H54 (cell line): ENCODE measurements at regions not wholly inside any gene's neighbourhood (a gene's known extent, or its start where the extent isn't known, plus 50 kb on each side); places are given as distances from the start of the nearest gene placed in this dataset.

Source experiments
- DNase-seq: peaks from one replicate; pipeline ENCODE4 v3.0.0; 2011; ENCODE audit warnings: low spot score, mixed read lengths; ENCODE audit not compliant: insufficient read length
- FAIRE-seq: peaks from 3 replicates; lab custom pipeline; 2011; peaks lifted over from hg19 to GRCh38; lab: Jason Lieb, UNC
- POLR2A ChIP-seq: IDR thresholded peaks from 2 replicates; pipeline ENCODE4 v1.6.1; 2011; ENCODE audit warnings: low read depth, mild to moderate bottlenecking, low read length

DNA sequence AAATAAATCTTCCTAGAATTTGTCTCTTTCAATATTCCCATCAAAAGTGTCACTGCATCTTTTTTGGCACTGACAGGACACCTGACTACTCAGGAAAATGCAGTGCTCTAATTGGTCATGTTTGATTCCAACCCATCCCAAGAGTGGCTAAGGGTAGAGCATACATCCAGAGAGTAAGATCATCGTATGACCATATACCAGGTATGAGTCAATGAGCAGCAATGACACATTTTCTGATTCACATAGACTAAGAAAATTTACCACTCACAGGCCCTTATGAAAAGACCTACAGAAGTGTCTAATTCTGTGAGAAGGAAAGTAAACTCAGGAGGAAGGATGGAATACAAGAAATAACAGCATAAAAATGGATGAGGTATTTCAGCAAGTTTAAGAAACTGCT is 434.2 kb downstream of the ZIC1 start:
- FAIRE-seq (peak; percentile 61), DNase-seq (no peak)
- no peak for TF ChIP-seq POLR2A

DNA sequence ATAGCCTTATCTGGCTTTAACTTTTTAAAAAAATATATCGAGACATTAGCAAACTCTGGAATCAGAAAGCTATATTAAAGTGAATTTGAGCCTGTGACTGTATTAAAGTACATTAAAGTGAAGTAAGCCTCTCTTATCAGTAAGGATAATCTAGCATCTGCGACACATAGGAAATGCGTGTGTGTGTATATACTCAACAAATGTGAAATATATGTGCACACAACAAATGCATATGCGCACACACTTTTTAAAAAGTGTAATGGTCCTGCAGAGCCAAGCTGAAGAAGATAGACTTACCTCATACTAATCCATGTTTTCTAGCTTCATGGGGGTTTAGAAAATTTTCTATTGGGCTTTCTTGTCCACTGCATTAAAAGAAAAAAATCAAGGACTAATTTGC is 437.1 kb downstream of the ZIC1 start:
- DNase-seq (no peak), FAIRE-seq (no peak)
- TF ChIP-seq POLR2A, result no peak

DNA sequence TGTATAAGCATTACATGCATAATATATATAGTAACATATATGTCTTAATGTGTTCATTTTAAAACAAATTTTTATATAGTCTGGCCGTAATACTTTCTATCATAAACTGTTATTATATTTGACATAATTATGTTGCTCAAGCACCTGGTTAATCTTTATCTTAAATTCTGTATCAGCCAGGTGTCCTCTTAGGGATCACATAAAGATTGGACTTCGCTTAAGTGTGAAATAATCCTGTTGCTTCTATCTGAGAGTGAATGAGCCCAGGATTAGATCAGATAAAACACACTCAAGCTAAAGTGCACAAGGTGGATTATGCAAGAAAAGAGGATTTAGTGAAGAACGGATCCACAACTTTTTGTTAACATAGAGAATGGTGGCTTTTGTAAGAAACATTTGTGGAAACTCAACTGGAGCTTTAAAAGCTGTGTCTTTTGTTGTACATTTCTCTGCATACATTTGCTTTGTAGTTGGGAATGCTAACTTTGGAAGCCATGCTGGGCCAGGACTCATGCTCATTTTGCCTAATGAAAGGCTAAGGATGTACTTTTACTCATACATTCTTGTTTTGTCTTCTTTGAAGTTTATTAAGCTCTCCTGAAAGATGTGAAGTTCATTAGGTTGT is 437.8 kb downstream of the ZIC1 start:
- FAIRE-seq (no peak), DNase-seq (no peak)
- no peak for TF ChIP-seq POLR2A

DNA sequence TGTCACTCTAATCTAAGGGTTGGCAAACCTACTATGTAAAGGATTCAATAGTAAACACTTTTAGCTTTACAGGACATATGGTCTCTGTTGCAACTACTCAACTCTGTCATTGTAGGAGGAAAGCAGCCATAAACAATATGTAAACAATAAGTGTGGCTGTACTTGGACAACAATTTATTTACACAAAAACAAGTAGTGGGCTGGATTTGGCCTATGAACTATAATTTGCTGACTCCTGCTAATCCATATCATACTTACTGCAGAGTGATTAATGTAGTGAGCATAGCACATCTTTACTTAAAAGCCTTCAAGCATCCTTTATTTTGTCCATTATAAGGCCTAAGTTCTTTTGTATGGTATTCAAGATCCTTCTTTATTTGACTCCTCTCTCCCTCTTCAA is 441.9 kb downstream of the ZIC1 start:
- TF ChIP-seq POLR2A, result no peak
- DNase-seq (no peak), FAIRE-seq (no peak)

DNA sequence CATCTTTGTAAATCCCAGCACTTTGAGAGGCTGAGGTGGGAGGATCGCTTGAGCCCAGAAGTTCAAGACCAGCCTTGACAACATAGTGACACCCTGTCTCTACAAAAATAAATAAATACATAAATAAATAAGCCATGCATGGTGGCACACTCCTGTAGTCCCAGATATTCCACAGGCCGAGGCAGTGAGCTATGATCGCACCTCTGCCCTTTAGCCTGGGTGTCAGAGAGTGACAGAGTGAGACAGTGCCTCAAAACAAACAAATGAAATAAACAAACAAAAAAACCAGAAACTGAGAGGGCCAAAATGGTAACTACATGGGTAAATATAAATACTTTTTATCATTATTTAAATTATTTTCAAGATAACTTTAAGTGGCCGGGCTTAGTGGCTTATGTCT is 445.4 kb downstream of the ZIC1 start:
- DNase-seq, result no peak
- TF ChIP-seq POLR2A, result no peak
- no peak for FAIRE-seq

DNA sequence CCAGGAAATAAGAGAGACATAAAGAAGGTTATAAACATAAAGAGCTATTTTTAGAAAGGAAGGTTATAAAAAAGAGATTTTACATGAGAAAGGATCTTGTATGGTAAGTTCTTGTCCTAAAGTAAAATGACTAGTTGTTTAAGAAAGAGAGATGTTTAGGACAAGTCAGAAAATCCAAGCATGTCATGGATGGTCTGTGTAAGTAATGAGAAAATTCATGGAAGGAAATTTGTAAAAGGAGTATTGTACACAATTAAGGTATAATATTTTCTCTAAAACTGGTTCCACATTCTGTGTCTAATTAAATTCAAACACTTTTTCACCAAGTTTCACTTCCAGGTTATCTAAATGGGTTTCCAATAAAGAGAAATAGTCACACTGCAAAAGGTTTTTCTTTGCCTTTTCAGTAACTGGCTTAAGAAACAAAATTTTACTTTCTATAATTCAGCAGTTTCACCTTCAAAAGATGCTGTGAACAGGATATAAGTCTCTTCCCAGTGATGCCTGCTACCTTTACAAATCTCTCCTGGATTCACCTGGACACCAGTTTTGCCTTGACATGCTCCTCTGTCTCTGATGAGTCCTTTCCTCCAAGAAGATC is 455.7 kb downstream of the ZIC1 start:
- DNase-seq (no peak), FAIRE-seq (no peak)
- TF ChIP-seq POLR2A, result no peak

DNA sequence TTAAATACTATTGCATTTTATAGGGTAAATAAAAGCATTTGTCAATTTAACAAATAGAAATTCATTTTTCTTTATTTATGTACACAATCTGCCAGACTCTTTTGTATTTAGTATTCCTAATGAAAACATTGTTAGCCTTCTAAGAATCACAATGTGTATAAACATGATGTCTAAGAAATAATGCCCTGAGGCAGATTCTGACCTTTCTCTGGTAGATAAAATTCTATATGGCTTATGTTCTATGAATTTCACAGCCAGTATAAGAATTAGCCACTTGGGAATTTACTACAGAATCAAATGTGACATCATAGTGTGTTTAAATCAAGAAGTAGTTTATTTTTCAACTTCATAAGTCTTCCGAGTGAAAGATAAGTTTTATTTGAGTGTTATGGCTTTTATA is 457.4 kb downstream of the ZIC1 start:
- FAIRE-seq (no peak), DNase-seq (no peak)
- TF ChIP-seq POLR2A, result no peak

DNA sequence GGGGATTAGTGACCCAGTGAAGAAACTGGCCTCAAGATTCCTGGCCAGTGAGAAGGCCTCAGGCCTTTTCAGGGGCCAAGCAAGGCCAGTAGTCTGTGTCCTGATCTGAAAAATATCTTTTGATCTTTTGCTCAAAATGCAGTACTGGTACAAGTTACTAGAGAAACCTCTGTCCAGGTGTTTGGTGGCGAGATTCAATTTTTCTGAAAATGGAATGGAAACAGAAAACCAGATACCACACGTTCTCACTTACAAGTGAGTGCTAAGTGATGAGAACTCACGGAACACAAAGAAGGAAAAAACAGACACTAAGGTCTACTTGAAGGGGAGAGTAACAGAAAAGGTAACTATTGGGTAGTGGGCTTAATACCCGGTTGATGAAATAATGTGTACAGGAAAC is 463.4 kb downstream of the ZIC1 start:
- DNase-seq (no peak), FAIRE-seq (no peak)
- no peak for TF ChIP-seq POLR2A

DNA sequence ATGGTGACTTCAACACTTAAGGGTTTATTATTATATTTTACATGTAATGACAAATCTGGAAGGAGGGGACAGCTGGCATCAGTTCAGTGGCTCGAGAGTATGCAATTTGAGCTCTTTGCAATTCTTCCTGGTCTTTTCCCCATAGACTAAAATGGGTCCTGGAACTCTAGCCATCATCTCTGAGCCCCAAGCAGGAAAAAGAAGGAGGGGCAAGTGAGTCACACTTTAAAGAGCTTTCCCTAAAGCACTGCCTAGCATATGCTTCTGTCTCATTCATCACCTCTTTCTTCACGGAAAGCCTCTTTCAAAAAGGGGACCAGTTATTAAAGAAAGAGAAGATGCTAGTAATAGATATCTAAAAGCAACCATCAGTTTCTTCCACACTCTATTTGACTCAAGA is 466.3 kb downstream of the ZIC1 start:
- DNase-seq (no peak), FAIRE-seq (no peak)
- no peak for TF ChIP-seq POLR2A

DNA sequence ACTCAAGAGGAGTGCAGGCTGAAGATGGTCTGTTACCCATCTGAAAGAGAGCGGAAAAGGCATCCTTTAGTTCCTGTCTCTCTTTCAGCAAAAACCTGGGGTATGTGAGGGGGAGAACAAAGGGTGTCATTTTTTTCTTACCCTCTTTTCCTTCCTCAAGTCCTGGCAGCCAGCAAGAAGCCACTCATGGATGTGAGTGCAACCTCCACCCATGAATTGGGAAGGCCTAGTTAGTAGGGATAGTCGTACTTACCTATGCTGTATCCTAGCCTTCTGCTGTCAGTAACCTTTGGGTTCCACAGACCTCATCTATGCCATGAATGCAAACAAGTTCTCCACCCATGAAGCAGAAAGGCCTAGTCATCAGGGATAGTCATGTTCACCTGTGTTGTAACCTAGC is 472.8 kb downstream of the ZIC1 start:
- TF ChIP-seq POLR2A, result no peak
- FAIRE-seq, result no peak
- no peak for DNase-seq

DNA sequence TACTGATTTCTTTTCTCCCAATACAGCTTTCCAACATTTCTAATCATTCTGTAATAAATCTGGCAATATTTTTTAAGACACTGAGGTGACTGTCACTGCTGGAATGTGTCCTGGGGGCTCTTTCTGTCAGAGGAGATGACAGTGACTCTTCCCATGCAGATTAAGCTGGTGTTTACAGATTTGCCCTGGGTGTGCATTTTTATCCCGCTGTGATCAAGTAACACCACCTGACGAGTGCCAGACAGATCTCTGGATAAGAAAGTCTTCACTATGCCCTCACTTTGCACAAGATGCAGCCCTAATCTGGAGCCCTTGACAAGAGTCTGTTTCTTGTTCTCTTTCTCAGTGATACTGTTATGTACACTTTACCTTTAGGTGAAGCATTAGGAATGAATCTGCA is 477.7 kb downstream of the ZIC1 start:
- no peak for TF ChIP-seq POLR2A
- DNase-seq (no peak), FAIRE-seq (no peak)

DNA sequence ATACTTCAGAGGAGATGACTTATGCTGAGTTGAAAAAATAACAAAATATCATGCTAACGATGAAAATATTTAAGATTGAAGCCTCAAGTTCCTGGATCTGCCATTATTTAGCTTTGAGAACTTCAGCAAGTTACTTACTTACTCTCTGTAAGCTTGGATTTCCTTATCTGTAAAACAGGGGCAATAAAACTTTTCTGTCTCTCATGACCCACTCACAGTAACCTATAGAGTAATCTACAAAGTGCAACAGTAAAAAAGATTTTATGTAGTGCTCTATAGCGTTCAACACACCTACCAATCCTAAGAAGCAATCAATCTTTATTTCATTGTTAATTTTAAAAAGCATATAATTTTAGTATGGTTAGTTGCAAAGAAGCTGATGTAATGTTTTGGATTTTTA is 478.6 kb downstream of the ZIC1 start:
- no peak for TF ChIP-seq POLR2A
- no peak for DNase-seq
- no peak for FAIRE-seq

DNA sequence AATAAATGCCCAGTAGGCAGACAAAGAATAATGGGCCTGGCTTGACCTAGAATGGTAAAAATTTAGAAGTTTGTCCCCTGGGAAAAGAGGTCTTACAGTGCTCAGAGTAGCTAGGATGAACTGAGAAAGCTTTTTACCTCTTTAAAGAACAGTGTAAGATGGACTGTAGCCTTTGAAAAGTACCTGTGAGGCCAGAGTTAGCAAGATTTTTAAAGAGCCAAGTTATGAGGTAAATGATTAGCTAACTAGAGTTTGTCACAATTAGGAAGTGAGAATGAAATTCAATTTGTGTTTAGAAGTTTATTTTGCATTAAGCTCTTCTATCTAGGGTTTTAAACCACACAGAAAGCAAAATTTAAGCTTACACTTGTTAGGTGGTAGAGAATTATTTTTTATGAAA is 480.9 kb downstream of the ZIC1 start:
- FAIRE-seq (no peak), DNase-seq (no peak)
- no peak for TF ChIP-seq POLR2A

DNA sequence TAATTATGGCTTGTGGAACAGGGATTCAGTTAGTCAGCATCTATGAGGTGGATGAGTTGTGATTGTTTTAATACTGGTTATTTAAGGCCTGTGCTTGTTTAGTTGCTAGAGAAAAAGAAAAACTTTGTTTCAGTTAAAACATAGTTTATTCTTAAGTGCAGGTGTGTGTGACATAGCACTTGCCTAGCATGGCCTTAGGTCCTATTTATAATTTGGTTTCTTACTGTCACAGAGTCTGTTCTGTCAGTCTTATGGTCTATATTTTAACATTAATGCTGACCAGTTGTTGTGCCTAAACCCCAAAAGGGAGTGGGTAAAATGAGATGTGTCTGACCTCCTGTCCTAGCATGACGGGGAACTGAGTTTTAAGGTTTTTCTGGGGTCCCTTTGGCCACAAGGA is 486.3 kb downstream of the ZIC1 start:
- no peak for FAIRE-seq
- TF ChIP-seq POLR2A, result no peak
- DNase-seq, result no peak

DNA sequence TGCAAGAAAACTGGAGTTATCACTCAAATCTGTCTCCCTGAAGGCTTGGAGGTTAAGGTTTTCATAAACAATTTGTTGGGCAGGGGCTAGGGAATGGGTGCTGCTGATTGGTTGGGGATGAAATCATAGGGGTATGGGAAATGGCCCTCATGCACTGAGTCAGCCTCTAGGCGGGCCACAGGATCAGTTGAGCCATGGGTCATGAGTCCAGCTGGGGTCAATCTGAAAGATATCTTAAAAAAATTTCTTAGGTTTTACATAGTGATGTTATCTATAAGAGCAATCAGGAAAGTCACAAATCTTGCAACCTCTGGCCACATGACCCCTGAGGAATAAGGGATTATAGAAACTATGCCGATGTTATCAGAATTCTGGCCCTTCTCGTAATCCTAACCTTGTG is 491.7 kb downstream of the ZIC1 start:
- no peak for DNase-seq
- FAIRE-seq, result no peak
- no peak for TF ChIP-seq POLR2A
